ENCODE measurements at regions not wholly inside any gene's neighbourhood (a gene's known extent, or its start where the extent isn't known, plus 50 kb on each side); places are given as distances from the start of the nearest gene placed in this dataset.

DNA sequence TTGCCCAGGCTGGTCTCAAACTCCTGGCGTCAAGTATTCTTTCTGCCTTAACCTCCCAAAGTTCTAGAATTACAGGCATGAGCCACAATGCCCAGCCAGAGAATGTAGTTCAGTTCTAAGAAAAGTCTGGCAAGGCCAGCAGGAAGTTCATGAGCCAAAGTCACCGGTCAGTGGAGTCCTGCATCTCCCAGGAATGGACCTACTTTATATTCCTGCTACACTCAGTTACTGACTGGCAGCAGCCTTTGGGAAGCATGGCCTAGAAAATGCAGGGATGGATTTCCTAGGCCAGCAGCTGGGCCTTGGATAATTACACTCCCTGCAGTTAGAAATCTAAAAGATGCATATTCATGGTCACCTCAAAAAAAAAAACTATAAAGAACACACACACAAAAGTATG, 135.7 kb downstream of the CAAP1 start:
- TF ChIP-seq, protein P1, sequence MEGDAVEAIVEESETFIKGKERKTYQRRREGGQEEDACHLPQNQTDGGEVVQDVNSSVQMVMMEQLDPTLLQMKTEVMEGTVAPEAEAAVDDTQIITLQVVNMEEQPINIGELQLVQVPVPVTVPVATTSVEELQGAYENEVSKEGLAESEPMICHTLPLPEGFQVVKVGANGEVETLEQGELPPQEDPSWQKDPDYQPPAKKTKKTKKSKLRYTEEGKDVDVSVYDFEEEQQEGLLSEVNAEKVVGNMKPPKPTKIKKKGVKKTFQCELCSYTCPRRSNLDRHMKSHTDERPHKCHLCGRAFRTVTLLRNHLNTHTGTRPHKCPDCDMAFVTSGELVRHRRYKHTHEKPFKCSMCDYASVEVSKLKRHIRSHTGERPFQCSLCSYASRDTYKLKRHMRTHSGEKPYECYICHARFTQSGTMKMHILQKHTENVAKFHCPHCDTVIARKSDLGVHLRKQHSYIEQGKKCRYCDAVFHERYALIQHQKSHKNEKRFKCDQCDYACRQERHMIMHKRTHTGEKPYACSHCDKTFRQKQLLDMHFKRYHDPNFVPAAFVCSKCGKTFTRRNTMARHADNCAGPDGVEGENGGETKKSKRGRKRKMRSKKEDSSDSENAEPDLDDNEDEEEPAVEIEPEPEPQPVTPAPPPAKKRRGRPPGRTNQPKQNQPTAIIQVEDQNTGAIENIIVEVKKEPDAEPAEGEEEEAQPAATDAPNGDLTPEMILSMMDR (IDR thresholded peaks at IDR 0.05) = no peak
- no peak for TF ChIP-seq POLR2A (IDR thresholded peaks at IDR 0.05)

All from body of pancreas (tissue), 4 donors.